Esophagus muscularis mucosa (tissue), 4 donors: ENCODE measurements at regions not wholly inside any gene's neighbourhood (a gene's known extent, or its start where the extent isn't known, plus 50 kb on each side); places are given as distances from the start of the nearest gene placed in this dataset.

Source experiments
- DNase-seq: peaks from one replicate; pipeline ENCODE4 v3.0.0-alpha.2; 2017; ENCODE audit errors: extremely low spot score
- H3K27ac ChIP-seq, 4 donors: fragments of 200-600 bp; sonication (generic); replicated peaks in 1 of 4; 1 replicate in 3 of 4; 2 replicates in 1 of 4; pipeline ENCODE4 v1.5.1; 2016 to 2019; ENCODE audit warnings: mild to moderate bottlenecking in 1 of 4
- H3K27me3 ChIP-seq, 4 donors: fragments of 200-600 bp; sonication (generic); one replicate each; pipeline versions ENCODE4 v1.5.1 to v1.6.0; 2016 to 2019
- H3K36me3 ChIP-seq, 4 donors: fragments of 200-600 bp; sonication (generic); one replicate each; pipeline ENCODE4 v1.5.1; 2016 to 2019
- H3K4me1 ChIP-seq, 4 donors: fragments of 200-600 bp; sonication (generic); one replicate each; pipeline ENCODE4 v1.5.1; 2016 to 2019
- H3K4me3 ChIP-seq, 4 donors: fragments of 200-600 bp; sonication (generic); 1 replicate in 2 of 4; 2 replicates in 2 of 4; pipeline ENCODE4 v1.5.1; 2016 to 2019; ENCODE audit warnings: mild to moderate bottlenecking in 4 of 4, moderate library complexity in 1 of 4
- H3K9me3 ChIP-seq, 4 donors: fragments of 200-600 bp; sonication (generic); 1 replicate in 3 of 4; 2 replicates in 1 of 4; pipeline ENCODE4 v1.5.1; 2016 to 2019
- EP300 ChIP-seq: sonication (generic); formaldehyde crosslinking; IDR thresholded peaks from one replicate; pipeline ENCODE4 v1.6.1; 2017; ENCODE audit warnings: antibody characterized with exemption
- POLR2A ChIP-seq: fragments of 450-650 bp; IDR thresholded peaks from one replicate; pipeline ENCODE4 v1.6.1; 2017; ENCODE audit warnings: antibody characterized with exemption, moderate library complexity, mild to moderate bottlenecking, low read depth
- POLR2AphosphoS5 ChIP-seq, 2 donors: sonication (generic); formaldehyde crosslinking; IDR thresholded peaks; one replicate each; pipeline ENCODE4 v1.6.1; 2017; ENCODE audit warnings: antibody characterized with exemption in 2 of 2
- WGBS: methylation state at CpG from one replicate; pipeline ENCODE4 v1.1.5; 2018; 5-methylcytosine and 5-hydroxymethylcytosine counted together
- intact Hi-C: fragments of 100-400 bp; cut with DNase I; formaldehyde crosslinking; loops from one replicate; pipeline ENCODE4 v1.15.1; 2023
- TF ChIP-seq, protein P1 (sequence below), 3 experiments: fragments of 200-600 bp in 2 of 3; fragments of 450-650 bp in 1 of 3; sonication (generic) in 2 of 3; IDR thresholded peaks; one replicate each; pipeline ENCODE4 v1.5.1; 2017 to 2019; ENCODE audit warnings: antibody characterized with exemption in 3 of 3, mild to moderate bottlenecking in 2 of 3, moderate library complexity in 1 of 3

DNA sequence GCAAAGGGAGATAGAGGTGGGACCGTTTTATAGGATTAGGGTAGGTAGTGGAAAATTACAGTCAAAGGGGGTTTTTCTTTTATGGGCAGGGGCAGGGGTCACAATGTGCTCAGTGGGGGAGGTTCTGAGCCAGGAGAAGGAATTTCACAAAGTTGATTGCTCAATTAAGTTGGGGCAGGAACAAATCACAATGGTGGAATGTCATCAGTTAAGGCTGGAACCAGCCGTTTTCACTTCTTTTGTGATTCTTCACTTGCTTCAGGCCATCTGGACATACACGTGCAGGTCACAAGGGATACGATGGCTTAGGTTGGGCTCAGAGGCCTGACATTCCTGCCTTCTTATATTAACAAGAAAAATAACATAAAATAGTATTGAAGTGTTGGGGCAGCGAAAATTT, 453.8 kb downstream of the VGLL3 start:
- Histone ChIP-seq H3K27ac (no peak overlapping the region), H3K27me3 (no peaks in the 10 kb centered on the region), H3K9me3 (peaks cover 0 to 16% (median 11%) of the 10 kb centered on the region in 4 donors), H3K4me3 (no peak overlapping the region), H3K4me1 (no peaks in the 10 kb centered on the region), H3K36me3 (no peaks in the 10 kb centered on the region)
- intact Hi-C loops = no loop called here
- TF ChIP-seq, protein P1, sequence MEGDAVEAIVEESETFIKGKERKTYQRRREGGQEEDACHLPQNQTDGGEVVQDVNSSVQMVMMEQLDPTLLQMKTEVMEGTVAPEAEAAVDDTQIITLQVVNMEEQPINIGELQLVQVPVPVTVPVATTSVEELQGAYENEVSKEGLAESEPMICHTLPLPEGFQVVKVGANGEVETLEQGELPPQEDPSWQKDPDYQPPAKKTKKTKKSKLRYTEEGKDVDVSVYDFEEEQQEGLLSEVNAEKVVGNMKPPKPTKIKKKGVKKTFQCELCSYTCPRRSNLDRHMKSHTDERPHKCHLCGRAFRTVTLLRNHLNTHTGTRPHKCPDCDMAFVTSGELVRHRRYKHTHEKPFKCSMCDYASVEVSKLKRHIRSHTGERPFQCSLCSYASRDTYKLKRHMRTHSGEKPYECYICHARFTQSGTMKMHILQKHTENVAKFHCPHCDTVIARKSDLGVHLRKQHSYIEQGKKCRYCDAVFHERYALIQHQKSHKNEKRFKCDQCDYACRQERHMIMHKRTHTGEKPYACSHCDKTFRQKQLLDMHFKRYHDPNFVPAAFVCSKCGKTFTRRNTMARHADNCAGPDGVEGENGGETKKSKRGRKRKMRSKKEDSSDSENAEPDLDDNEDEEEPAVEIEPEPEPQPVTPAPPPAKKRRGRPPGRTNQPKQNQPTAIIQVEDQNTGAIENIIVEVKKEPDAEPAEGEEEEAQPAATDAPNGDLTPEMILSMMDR (IDR thresholded peaks at IDR 0.05) = no peak
- WGBS = 72% methylated on average over 5 of the region's 5 CpGs
- no peak for DNase-seq

DNA sequence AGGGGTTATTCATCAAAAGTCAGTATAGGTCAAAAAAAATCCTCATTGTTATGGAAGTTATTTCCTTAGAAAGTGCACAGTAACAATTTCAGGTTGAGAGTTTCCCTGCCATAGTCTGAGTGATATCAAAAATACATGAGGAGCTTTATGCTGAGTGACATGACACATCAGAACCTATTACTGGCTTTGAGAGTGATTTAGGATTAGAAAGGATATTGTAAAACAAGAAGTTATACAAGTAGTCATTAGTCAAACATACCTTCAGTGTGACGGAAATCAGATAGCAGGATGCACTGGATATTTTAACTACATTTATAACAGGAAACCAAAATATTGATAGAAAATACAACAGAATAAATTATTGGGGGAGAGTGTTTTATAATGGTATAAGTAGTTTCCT, 471.1 kb downstream of the VGLL3 start:
- TF ChIP-seq EP300 (no peak), POLR2A (no peak), POLR2AphosphoS5 (IDR thresholded peaks at IDR 0.05) (no peak)
- TF ChIP-seq, protein P1 (IDR thresholded peaks at IDR 0.05) = no peak
- WGBS = 72% methylated on average over 1 of the region's 1 CpG
- Histone ChIP-seq H3K27me3 (no peaks in the 10 kb centered on the region), H3K9me3 (no peaks in the 10 kb centered on the region), H3K27ac (no peak overlapping the region), H3K4me3 (no peak overlapping the region), H3K4me1 (no peaks in the 10 kb centered on the region), H3K36me3 (no peaks in the 10 kb centered on the region)
- DNase-seq = no peak
- intact Hi-C loops = no loop called here

DNA sequence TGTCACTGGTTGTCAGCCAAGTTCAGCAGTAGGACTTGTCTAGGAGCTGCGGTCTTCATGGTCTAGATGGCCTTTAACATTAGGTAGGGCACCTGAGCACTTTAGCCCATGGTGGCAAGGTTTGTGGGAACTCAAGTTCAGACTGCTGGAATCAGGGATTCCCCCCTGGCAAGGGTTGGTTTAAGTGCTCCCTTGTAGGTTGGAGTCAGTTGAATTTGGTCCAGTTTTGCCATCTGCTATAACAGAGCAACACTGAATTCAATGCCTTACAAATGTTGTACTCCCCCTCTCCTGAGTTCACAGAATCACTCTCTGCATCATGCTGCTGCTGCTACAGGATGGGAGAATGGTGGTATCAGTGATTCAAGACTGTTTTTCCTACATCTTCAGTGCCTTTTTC, 509.3 kb downstream of the VGLL3 start:
- H3K27ac ChIP-seq = no peak overlapping the region
- no peak for DNase-seq
- no CpG with 5 or more reads among the region's 1 CpG for WGBS
- no peak overlapping the region for H3K4me3 ChIP-seq
- intact Hi-C loops = no loop called here
- TF ChIP-seq POLR2AphosphoS5 (IDR thresholded peaks at IDR 0.05) (no peak), POLR2A (no peak), EP300 (no peak)
- H3K36me3 ChIP-seq = no peaks in the 10 kb centered on the region
- H3K4me1 ChIP-seq = no peaks in the 10 kb centered on the region
- no peaks in the 10 kb centered on the region for H3K9me3 ChIP-seq
- no peaks in the 10 kb centered on the region for H3K27me3 ChIP-seq

DNA sequence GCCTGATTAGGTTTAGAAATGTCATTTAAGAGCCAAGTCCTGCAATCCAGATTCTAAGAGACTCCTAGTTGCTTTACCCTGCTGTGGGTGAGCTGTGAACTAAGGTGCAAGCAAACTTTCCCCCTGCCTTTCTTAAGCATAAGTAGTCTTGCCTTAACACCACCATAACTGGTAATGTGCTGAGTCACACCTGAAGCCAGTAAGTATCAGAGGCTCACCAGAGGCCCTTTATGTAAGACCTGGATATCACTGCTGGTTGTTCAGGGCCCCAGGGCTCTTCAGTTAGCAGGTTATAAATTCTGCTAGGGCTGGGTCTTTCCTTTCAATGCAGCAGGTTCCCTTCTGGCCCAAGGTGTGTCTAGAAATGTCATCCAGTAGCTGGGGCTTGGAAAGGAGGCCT, 509.9 kb downstream of the VGLL3 start:
- Histone ChIP-seq H3K36me3 (no peaks in the 10 kb centered on the region), H3K27ac (no peak overlapping the region), H3K27me3 (no peaks in the 10 kb centered on the region), H3K4me1 (no peaks in the 10 kb centered on the region), H3K9me3 (no peaks in the 10 kb centered on the region), H3K4me3 (no peak overlapping the region)
- intact Hi-C loops = no loop called here
- no peak for DNase-seq
- TF ChIP-seq POLR2A (no peak), EP300 (no peak), POLR2AphosphoS5 (IDR thresholded peaks at IDR 0.05) (no peak)
- TF ChIP-seq, protein P1 (IDR thresholded peaks at IDR 0.05) = no peak

GRCh38 chr3:86464180-86464579, 526.8 kb downstream of the VGLL3 start:
- no peak overlapping the region for H3K4me3 ChIP-seq

More at GRCh38 chr3:86464180-86464579, 526.8 kb downstream of the VGLL3 start:
- DNase-seq = no peak
- Histone ChIP-seq H3K36me3 (no peaks in the 10 kb centered on the region), H3K9me3 (no peaks in the 10 kb centered on the region), H3K27ac (no peak overlapping the region), H3K4me1 (no peaks in the 10 kb centered on the region), H3K27me3 (no peaks in the 10 kb centered on the region)
- no peak for TF ChIP-seq EP300
- TF ChIP-seq POLR2AphosphoS5 (IDR thresholded peaks at IDR 0.05) = no peak
- TF ChIP-seq POLR2A = no peak
- TF ChIP-seq, protein P1 (IDR thresholded peaks at IDR 0.05) = no peak
- intact Hi-C loops = no loop called here
